Prostate gland (tissue), 2 donors: ENCODE measurements at regions not wholly inside any gene's neighbourhood (a gene's known extent, or its start where the extent isn't known, plus 50 kb on each side); places are given as distances from the start of the nearest gene placed in this dataset.

Source experiments
- DNase-seq: peaks from one replicate; pipeline ENCODE4 v3.0.0-alpha.2; 2019; ENCODE audit warnings: low spot score
- H3K27ac ChIP-seq, 2 donors: fragments of 200-600 bp; sonication (generic); 2 replicates each; pipeline ENCODE4 v1.5.1; 2017 to 2019
- H3K27me3 ChIP-seq: fragments of 200-600 bp; sonication (generic); replicated peaks from 2 replicates; pipeline ENCODE4 v1.5.1; 2019; ENCODE audit not compliant: insufficient read depth
- H3K36me3 ChIP-seq, 2 donors: fragments of 200-600 bp; sonication (generic); 1 replicate in 1 of 2; 2 replicates in 1 of 2; pipeline versions ENCODE4 v1.5.1 to v1.8.1; 2017 to 2019
- H3K4me1 ChIP-seq: fragments of 200-600 bp; sonication (generic); replicated peaks from 2 replicates; pipeline ENCODE4 v1.5.1; 2019
- H3K4me3 ChIP-seq, 2 donors: fragments of 200-600 bp; sonication (generic); 2 replicates each; pipeline ENCODE4 v1.5.1; 2017 to 2019
- H3K9me3 ChIP-seq: fragments of 200-600 bp; sonication (generic); 2 replicates; pipeline ENCODE4 v1.5.1; 2017
- CTCF ChIP-seq, 4 experiments: fragments of 200-600 bp in 2 of 4; fragments of 450-650 bp in 2 of 4; sonication (generic) in 2 of 4; IDR thresholded peaks; 1 replicate in 3 of 4; 2 replicates in 1 of 4; pipeline ENCODE4 v1.5.1; 2016 to 2019; ENCODE audit warnings: antibody characterized with exemption in 4 of 4, mild to moderate bottlenecking in 2 of 4, moderate library complexity in 2 of 4
- POLR2A ChIP-seq: fragments of 450-650 bp; IDR thresholded peaks from one replicate; pipeline ENCODE4 v1.6.1; 2016; ENCODE audit warnings: antibody characterized with exemption, mild to moderate bottlenecking
- POLR2AphosphoS5 ChIP-seq: sonication (generic); formaldehyde crosslinking; IDR thresholded peaks from one replicate; pipeline ENCODE4 v1.6.1; 2017; ENCODE audit warnings: antibody characterized with exemption
- WGBS: methylation state at CpG from one replicate; pipeline ENCODE4 v1.1.5; 2018; 5-methylcytosine and 5-hydroxymethylcytosine counted together
- intact Hi-C: fragments of 100-400 bp; cut with DNase I; formaldehyde crosslinking; loops from one replicate; pipeline ENCODE4 v1.14.2; 2022

DNA sequence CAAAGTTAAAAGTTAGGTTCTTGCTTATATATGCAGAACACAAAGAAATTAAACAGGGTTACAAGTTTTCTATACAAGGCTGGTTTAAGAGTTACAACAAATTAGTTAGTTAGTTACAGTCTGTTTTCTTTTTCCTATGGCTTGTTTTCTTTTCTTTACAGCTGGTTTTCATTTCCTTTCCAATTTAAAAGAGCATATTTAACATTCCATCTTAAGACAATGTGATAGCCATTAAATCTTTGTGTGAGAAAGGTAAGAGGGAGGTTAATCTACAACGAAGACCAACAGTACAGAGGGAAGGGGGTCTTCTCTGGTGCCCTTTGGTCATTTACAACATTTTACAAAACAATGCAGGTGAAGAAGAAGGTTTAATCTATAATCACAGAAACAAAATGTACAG lies 290.6 kb downstream of the ZNF674 start:
- intact Hi-C loops, result no loop called here
- 33% methylated on average over 1 of the region's 1 CpG for WGBS
- no peaks in the 10 kb centered on the region for H3K27me3 ChIP-seq
- H3K4me1 ChIP-seq, result no peaks in the 10 kb centered on the region
- H3K27ac ChIP-seq, result no peak overlapping the region
- no peak overlapping the region for H3K4me3 ChIP-seq
- no peaks in the 10 kb centered on the region for H3K9me3 ChIP-seq
- no peaks in the 10 kb centered on the region for H3K36me3 ChIP-seq
- TF ChIP-seq CTCF (IDR thresholded peaks at IDR 0.05), result no peak
- no peak for TF ChIP-seq POLR2A
- TF ChIP-seq POLR2AphosphoS5, result no peak
- no peak for DNase-seq

GRCh38 chrX:46251755-46252154 lies 293.5 kb downstream of the ZNF674 start:
- WGBS, result 91% methylated on average over 3 of the region's 3 CpGs

GRCh38 chrX:46250151-46250550 lies 295.1 kb downstream of the ZNF674 start:
- 86% methylated on average over 2 of the region's 2 CpGs for WGBS
- TF ChIP-seq POLR2A (no peak), POLR2AphosphoS5 (no peak), CTCF (IDR thresholded peaks at IDR 0.05) (no peak)
- intact Hi-C loops, result no loop called here

More at GRCh38 chrX:46251755-46252154, 293.5 kb downstream of the ZNF674 start:
- Histone ChIP-seq H3K4me1 (no peaks in the 10 kb centered on the region), H3K4me3 (no peak overlapping the region), H3K27ac (no peak overlapping the region), H3K27me3 (no peaks in the 10 kb centered on the region), H3K9me3 (no peaks in the 10 kb centered on the region), H3K36me3 (no peaks in the 10 kb centered on the region)
- TF ChIP-seq POLR2A (no peak), POLR2AphosphoS5 (no peak), CTCF (IDR thresholded peaks at IDR 0.05) (no peak)
- intact Hi-C loops, result no loop called here
- no peak for DNase-seq

GRCh38 chrX:46247456-46247855 lies 297.8 kb downstream of the ZNF674 start:
- WGBS, result 81% methylated on average over 4 of the region's 4 CpGs
- intact Hi-C loops, result no loop called here
- H3K4me1 ChIP-seq, result no peaks in the 10 kb centered on the region
- DNase-seq, result no peak
- no peaks in the 10 kb centered on the region for H3K9me3 ChIP-seq
- H3K27ac ChIP-seq, result no peak overlapping the region
- no peak overlapping the region for H3K4me3 ChIP-seq
- TF ChIP-seq POLR2A, result no peak
- TF ChIP-seq POLR2AphosphoS5, result no peak
- no peak for TF ChIP-seq CTCF (IDR thresholded peaks at IDR 0.05)
- no peaks in the 10 kb centered on the region for H3K27me3 ChIP-seq
- H3K36me3 ChIP-seq, result no peaks in the 10 kb centered on the region

More at GRCh38 chrX:46250151-46250550, 295.1 kb downstream of the ZNF674 start:
- Histone ChIP-seq H3K27me3 (no peaks in the 10 kb centered on the region), H3K9me3 (no peaks in the 10 kb centered on the region), H3K36me3 (no peaks in the 10 kb centered on the region), H3K4me1 (no peaks in the 10 kb centered on the region), H3K4me3 (no peak overlapping the region), H3K27ac (no peak overlapping the region)
- no peak for DNase-seq

DNA sequence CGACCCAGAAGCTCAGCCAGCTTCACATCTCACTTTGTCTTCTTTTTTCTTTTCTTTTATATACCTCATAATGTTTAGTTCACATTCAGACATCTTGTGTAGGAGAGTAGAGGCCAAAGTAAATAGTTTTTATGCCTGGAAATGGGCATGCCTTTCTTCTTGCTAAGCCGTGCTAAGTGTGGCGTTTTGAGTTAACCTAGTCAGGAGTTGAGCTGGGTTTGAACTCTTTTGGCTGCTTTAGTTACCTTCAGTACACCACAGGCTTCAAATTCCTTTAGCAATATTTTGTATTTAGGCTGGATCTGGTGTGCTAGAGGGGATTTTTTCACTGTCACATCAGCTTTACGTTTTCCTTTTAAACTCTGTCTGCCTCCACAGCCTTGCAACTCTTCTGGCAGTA lies 300.8 kb downstream of the ZNF674 start:
- no peaks in the 10 kb centered on the region for H3K36me3 ChIP-seq
- intact Hi-C loops, result no loop called here
- no peaks in the 10 kb centered on the region for H3K9me3 ChIP-seq
- DNase-seq, result no peak
- TF ChIP-seq CTCF (IDR thresholded peaks at IDR 0.05) (no peak), POLR2AphosphoS5 (no peak), POLR2A (no peak)
- H3K27me3 ChIP-seq, result no peaks in the 10 kb centered on the region
- no peak overlapping the region for H3K27ac ChIP-seq
- H3K4me1 ChIP-seq, result no peaks in the 10 kb centered on the region
- 16% methylated on average over 4 of the region's 4 CpGs for WGBS
- H3K4me3 ChIP-seq, result no peak overlapping the region
